Liver (tissue), 3 donors: ENCODE measurements at regions not wholly inside any gene's neighbourhood (a gene's known extent, or its start where the extent isn't known, plus 50 kb on each side); places are given as distances from the start of the nearest gene placed in this dataset.

Experiments used
- ATF3 ChIP-seq: IDR thresholded peaks from 2 replicates; pipeline ENCODE4 v1.6.1; 2016; ENCODE audit warnings: antibody characterized with exemption
- CTCF ChIP-seq: fragments of 150-350 bp; IDR thresholded peaks from 2 replicates; pipeline ENCODE4 v1.5.1; 2017; ENCODE audit warnings: improper control_type of control experiment, low read depth, low read length; ENCODE audit not compliant: missing input control
- RAD21 ChIP-seq, 2 donors: IDR thresholded peaks; 2 replicates each; pipeline ENCODE4 v1.6.1; 2016; ENCODE audit warnings: antibody characterized with exemption in 2 of 2, mild to moderate bottlenecking in 2 of 2
- REST ChIP-seq: IDR thresholded peaks from 2 replicates; pipeline ENCODE4 v1.6.1; 2016; ENCODE audit warnings: antibody characterized with exemption, mild to moderate bottlenecking
- RXRA ChIP-seq, 2 donors: IDR thresholded peaks; 2 replicates each; pipeline ENCODE4 v1.6.1; 2017 to 2018; ENCODE audit warnings: antibody characterized with exemption in 2 of 2, mild to moderate bottlenecking in 1 of 2
- SP1 ChIP-seq: IDR thresholded peaks from 2 replicates; pipeline ENCODE4 v1.6.1; 2018; ENCODE audit warnings: antibody characterized with exemption, mild to moderate bottlenecking
- TAF1 ChIP-seq: conservative IDR thresholded peaks from 2 replicates; pipeline ENCODE4 v1.6.1; 2016; ENCODE audit warnings: antibody characterized with exemption, mild to moderate bottlenecking
- ZBTB33 ChIP-seq: IDR thresholded peaks from 2 replicates; pipeline ENCODE4 v1.6.1; 2016; ENCODE audit warnings: antibody characterized with exemption
- donor health status: healthy.
- donor health status: healthy.

GRCh38 chr21:19522381-19522780 lies 1118.8 kb upstream of the TMPRSS15 start:
- TF ChIP-seq CTCF (no peak), SP1 (no peak), REST (no peak), TAF1 (no peak), RXRA (IDR thresholded peaks at IDR 0.05) (no peak), RAD21 (IDR thresholded peaks at IDR 0.05) (no peak), ZBTB33 (no peak), ATF3 (no peak)
